ENCODE measurements at regions not wholly inside any gene's neighbourhood (a gene's known extent, or its start where the extent isn't known, plus 50 kb on each side); places are given as distances from the start of the nearest gene placed in this dataset.

DNA sequence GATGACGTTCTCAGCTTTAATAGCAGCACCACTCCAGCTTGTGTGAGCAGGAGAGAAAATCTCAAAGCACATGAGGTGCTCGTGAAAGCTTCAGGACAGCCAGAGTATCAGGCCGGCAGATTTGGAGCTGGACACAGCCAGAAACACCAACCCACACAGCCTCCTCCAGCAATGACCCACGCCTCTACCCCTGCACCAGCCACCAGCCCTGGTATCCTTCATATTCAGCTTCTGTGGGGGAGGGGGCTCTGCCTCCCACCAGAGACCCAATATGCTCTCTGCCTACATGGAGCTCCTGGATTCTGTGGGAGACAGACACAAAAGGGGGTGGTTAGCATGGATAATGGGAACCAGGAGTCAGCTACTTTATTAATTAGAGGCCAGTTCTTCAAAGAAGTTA, 133.6 kb upstream of the FMN2 start:
- no peak for TF ChIP-seq CTCF (IDR thresholded peaks at IDR 0.05)
- TF ChIP-seq POLR2A (IDR thresholded peaks at IDR 0.05), result no peak
- no peak for TF ChIP-seq POLR2AphosphoS5 (IDR thresholded peaks at IDR 0.05)
- no peak for TF ChIP-seq EP300 (IDR thresholded peaks at IDR 0.05)

Data from suprapubic skin (tissue), 4 donors.